A673 (cell line): ENCODE measurements at regions not wholly inside any gene's neighbourhood (a gene's known extent, or its start where the extent isn't known, plus 50 kb on each side); places are given as distances from the start of the nearest gene placed in this dataset.
"Not testable (repeated sequence)": the region's sequence is repeated elsewhere in the genome, so short reads cannot be mapped to it uniquely, and the experiment has no call there.

Source experiments
- BruUV-seq: library from RNA; stranded (reverse); fragments of 400-500 nt; replicated peaks from 2 replicates; lab custom pipeline; 2021; lab: Mats Ljungman, UMichigan
- CTCF ChIA-PET: fragments of 300-600 bp; sonication (Branson Sonifier 250); formaldehyde crosslinking; loops from one replicate; lab custom pipeline; 2022; ENCODE audit warnings: antibody characterized with exemption; lab: Charles Lee
- POLR2A ChIA-PET: fragments of 300-600 bp; sonication (Branson Sonifier 250); formaldehyde crosslinking; loops from one replicate; lab custom pipeline; 2022; ENCODE audit warnings: antibody characterized with exemption; ENCODE audit not compliant: low non-redundant PET; lab: Charles Lee
- DNase-seq: peaks from one replicate; pipeline ENCODE4 v3.0.0-alpha.2; 2015; ENCODE audit warnings: low spot score
- H3K27ac ChIP-seq: fragments of 200-600 bp; sonication (generic); 2 replicates; pipeline ENCODE4 v1.5.1; 2016; ENCODE audit warnings: mixed run types, low read depth, mild to moderate bottlenecking, mixed read lengths, antibody characterized with exemption, low read length; ENCODE audit not compliant: poor library complexity, severe bottlenecking
- H3K27me3 ChIP-seq: fragments of 200-600 bp; sonication (generic); replicated peaks from 2 replicates; pipeline ENCODE4 v1.6.1; 2017; ENCODE audit warnings: mixed run types, low read depth, mild to moderate bottlenecking, mixed read lengths, antibody characterized with exemption, low read length; ENCODE audit not compliant: insufficient read depth, poor library complexity
- H3K36me3 ChIP-seq: fragments of 200-600 bp; sonication (generic); 2 replicates; pipeline ENCODE4 v1.6.1; 2016; ENCODE audit warnings: mixed run types, mild to moderate bottlenecking, mixed read lengths, antibody characterized with exemption, low read length; ENCODE audit not compliant: insufficient read depth, poor library complexity, severe bottlenecking
- H3K4me1 ChIP-seq: fragments of 200-600 bp; sonication (generic); 2 replicates; pipeline ENCODE4 v1.6.1; 2017; ENCODE audit warnings: mixed run types, mild to moderate bottlenecking, mixed read lengths, antibody characterized with exemption, low read length; ENCODE audit not compliant: insufficient read depth, poor library complexity, severe bottlenecking
- H3K4me3 ChIP-seq: fragments of 200-600 bp; sonication (generic); 2 replicates; pipeline ENCODE4 v1.5.1; 2016; ENCODE audit warnings: low read depth, mixed run types, mild to moderate bottlenecking, mixed read lengths, low read length; ENCODE audit not compliant: poor library complexity, severe bottlenecking
- H3K9me3 ChIP-seq: fragments of 200-600 bp; sonication (generic); 2 replicates; pipeline ENCODE4 v1.6.1; 2016; ENCODE audit warnings: mixed run types, low read depth, mild to moderate bottlenecking, mixed read lengths, antibody characterized with exemption, low read length; ENCODE audit not compliant: poor library complexity, severe bottlenecking
- CTCF ChIP-seq: fragments of 300-800, 200-600 bp; sonication (generic); conservative IDR thresholded peaks from 2 replicates; pipeline ENCODE4 v1.5.1; 2017; ENCODE audit warnings: low read depth, mild to moderate bottlenecking, antibody characterized with exemption, low read length, moderate library complexity, mixed read lengths
- EZH2 ChIP-seq: fragments of 200-600 bp; sonication (generic); IDR thresholded peaks from 2 replicates; pipeline ENCODE4 v1.6.1; 2017; ENCODE audit warnings: borderline replicate concordance, low read depth, mild to moderate bottlenecking, mixed read lengths, antibody characterized with exemption, low read length; ENCODE audit not compliant: poor library complexity, severe bottlenecking
- intact Hi-C: fragments of 100-400 bp; cut with micrococcal nuclease; formaldehyde crosslinking; loops from one replicate; pipeline ENCODE4 v1.10.0; 2022; ENCODE audit not compliant: unreplicated experiment

GRCh38 chr4:52512291-52512690, 146.8 kb downstream of the USP46 start:
- POLR2A ChIA-PET = no interaction called here
- no peak overlapping the region for H3K4me3 ChIP-seq
- no peaks in the 10 kb centered on the region for H3K27me3 ChIP-seq
- intact Hi-C loops = no loop called here
- CTCF ChIA-PET = no interaction called here
- H3K27ac ChIP-seq = no peak overlapping the region
- H3K4me1 ChIP-seq = no peaks in the 10 kb centered on the region
- TF ChIP-seq CTCF (no peak), EZH2 (no peak)
- no peaks in the 10 kb centered on the region for H3K9me3 ChIP-seq
- no peak for DNase-seq
- H3K36me3 ChIP-seq = no peaks in the 10 kb centered on the region
- BruUV-seq = no TSS peak

- H3K36me3 ChIP-seq, H3K4me1 ChIP-seq, H3K4me3 ChIP-seq, H3K27me3 ChIP-seq, DNase-seq, H3K27ac ChIP-seq, intact Hi-C loops, BruUV-seq, CTCF ChIA-PET, H3K9me3 ChIP-seq, POLR2A ChIA-PET: not testable (repeated sequence)
Measured at GRCh38 chr4:52522093-52522492, 137.0 kb downstream of the USP46 start.

- POLR2A ChIA-PET = no interaction called here
Measured at GRCh38 chr4:52529983-52530382, 129.1 kb downstream of the USP46 start.

More at GRCh38 chr4:52529983-52530382, 129.1 kb downstream of the USP46 start:
- Histone ChIP-seq H3K9me3 (no peaks in the 10 kb centered on the region), H3K4me3 (no peak overlapping the region), H3K36me3 (no peaks in the 10 kb centered on the region), H3K27me3 (no peaks in the 10 kb centered on the region), H3K27ac (no peak overlapping the region), H3K4me1 (no peaks in the 10 kb centered on the region)
- intact Hi-C loops = no loop called here
- CTCF ChIA-PET = no interaction called here
- DNase-seq = no peak
- BruUV-seq = no TSS peak
- TF ChIP-seq EZH2 (no peak), CTCF (no peak)
